GM04503 (cell line): ENCODE measurements at regions not wholly inside any gene's neighbourhood (a gene's known extent, or its start where the extent isn't known, plus 50 kb on each side); places are given as distances from the start of the nearest gene placed in this dataset.
A peak's percentile ranks its signal among the peaks of the same experiment; 100 is the strongest.

ENCODE experiments used
- DNase-seq: peaks from one replicate; pipeline ENCODE4 v3.0.0-alpha.2; 2012; ENCODE audit warnings: low read depth

DNA sequence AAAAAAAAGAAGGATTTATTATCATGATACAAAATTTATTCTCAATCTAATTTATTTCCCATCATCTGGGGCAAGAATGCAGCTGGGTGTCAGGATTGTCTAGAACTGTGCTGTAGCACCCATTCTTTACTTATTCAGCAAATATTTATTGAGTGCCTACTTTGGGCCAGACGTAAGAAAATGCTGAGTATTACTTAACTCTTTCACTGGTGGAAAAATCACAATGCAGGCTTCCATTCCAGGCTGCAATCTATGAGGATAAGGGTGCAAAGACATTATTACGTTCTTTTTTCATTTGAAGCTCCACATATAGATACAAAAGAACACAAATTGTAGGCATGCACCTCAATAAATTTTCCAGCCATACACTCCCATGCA, 86.0 kb upstream of the CDKN3 start:
- no peak for DNase-seq

- DNase-seq = peak; percentile 72
Measured at GRCh38 chr14:54312166-54312801, 84.5 kb upstream of the CDKN3 start.

GRCh38 chr14:54314365-54315104, 82.3 kb upstream of the CDKN3 start:
- DNase-seq = no peak

- no peak for DNase-seq
Measured at GRCh38 chr14:54316652-54317051, 80.2 kb upstream of the CDKN3 start.

- no peak for DNase-seq
Measured at GRCh38 chr14:54317391-54317790, 79.4 kb upstream of the CDKN3 start.

GRCh38 chr14:54322246-54322645, 74.6 kb upstream of the CDKN3 start:
- no peak for DNase-seq

DNA sequence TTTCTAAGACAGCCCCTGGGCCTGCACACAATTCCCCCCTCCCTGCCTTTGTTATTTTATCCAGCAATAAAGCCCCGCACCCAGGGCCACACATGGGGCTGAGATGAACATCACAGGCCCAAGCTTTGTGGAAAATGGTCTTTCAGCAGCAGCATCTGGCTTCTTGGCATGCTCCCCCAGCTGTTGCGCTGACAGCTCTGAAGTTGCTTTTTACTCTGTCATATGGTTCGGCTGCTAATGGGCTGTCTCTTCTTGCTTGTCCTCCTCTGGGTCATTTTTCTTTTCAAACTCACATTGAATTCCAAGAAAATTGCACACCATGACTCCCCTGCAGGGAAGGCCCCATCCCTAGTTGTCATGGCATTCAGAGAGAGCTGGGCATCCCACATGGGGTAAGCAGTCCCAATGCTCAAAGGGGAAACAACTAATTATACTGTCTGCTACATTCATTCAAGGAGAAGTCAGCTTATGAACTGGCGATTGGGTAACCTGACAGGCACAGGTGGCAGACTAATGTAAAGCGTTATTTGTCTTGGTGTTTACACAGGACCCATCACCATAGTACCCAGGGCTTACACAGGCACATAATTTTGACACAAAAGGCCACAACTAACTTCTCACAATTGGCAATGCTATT, 74.0 kb upstream of the CDKN3 start:
- no peak for DNase-seq

- no peak for DNase-seq
Measured at GRCh38 chr14:54325766-54326165, 71.0 kb upstream of the CDKN3 start.

DNA sequence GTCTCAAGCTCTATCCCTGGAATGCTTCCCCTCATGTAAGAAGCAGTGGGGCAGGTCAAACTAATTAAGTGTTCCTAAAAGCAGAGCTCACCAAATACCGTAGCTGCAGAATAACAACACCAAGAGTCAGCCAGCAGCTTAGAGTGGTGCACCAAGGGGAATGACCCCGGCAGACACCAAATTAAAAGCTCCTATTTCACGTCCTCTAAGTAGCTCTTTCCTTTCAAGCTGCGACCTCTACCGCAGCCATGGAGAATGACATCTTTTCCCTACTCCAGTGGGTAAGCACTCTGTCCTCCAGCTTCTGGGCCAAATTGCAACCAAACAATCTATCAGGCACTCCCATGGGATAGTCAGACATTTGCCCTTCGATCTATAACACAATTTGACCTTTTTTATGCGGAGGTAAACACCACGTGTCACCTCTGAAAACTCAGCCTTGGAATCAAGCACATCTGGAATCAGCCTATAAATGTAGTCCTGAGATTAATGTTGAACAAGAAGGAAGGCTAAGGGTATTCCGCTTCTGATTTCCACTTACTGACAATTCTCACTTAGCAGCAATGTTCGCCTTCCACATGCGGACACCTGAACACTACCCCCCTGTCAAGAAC, 67.6 kb upstream of the CDKN3 start:
- no peak for DNase-seq

GRCh38 chr14:54330876-54331275, 65.9 kb upstream of the CDKN3 start:
- no peak for DNase-seq

GRCh38 chr14:54331516-54331915, 65.3 kb upstream of the CDKN3 start:
- no peak for DNase-seq

DNA sequence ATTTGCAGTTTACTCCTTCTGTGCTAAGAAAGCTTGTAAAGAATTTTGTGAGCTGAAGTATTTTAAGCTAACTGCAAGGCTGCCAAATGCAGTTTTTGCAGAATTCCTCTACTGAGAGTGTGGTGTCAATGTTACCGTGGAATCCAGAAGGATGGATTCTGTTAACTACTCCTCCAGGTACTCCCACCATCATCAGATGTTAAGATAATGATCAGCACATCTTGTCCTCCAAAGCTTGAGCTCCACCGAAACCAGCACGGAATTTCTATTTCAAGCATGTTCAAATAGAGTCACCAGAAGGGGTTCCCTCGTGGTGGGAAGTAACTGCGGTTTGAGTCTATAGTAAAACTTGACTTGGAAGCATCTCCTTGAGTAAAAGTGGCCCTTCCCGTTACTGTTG, 64.3 kb upstream of the CDKN3 start:
- DNase-seq = no peak

DNA sequence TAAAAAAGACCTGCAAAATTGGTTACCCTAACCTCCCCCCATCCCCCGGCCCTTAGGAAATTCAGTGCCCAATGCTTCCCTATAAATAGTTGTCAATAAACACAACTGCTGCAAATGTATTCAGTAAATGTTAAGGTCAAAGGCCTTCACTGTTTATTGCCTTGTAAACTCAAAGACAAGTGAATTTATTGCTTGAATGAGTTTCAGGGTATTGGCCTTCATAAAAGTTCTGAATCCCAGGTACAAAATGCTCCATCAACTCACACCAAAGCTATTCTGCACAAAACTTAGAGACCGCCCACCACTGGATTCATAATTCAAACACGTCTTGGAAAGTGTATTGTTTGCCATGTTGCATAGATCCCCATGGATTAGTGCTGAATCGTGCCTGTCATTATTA, 63.3 kb upstream of the CDKN3 start:
- DNase-seq = no peak

GRCh38 chr14:54335569-54336155, 61.1 kb upstream of the CDKN3 start:
- no peak for DNase-seq

DNA sequence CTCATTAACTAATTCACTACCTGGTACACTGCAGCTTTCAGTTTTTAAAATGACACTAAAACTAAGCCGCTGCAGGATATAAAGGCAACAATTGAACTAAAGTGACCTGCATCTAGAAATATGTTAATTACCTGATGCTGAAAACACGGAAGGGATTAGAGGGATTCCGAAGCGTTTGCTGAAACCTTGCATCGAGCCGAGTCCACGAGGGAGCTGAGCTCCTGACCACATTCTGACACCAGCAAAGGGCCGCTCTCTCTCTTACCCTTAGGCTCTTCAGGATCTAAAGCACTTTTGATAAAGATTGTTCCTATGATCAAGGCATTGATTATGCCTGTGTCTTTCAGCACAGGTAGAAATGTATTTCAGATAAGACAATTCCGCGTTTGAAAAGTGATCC, 59.5 kb upstream of the CDKN3 start:
- DNase-seq = no peak

- DNase-seq = no peak
Measured at GRCh38 chr14:54338696-54339317, 58.0 kb upstream of the CDKN3 start.

DNA sequence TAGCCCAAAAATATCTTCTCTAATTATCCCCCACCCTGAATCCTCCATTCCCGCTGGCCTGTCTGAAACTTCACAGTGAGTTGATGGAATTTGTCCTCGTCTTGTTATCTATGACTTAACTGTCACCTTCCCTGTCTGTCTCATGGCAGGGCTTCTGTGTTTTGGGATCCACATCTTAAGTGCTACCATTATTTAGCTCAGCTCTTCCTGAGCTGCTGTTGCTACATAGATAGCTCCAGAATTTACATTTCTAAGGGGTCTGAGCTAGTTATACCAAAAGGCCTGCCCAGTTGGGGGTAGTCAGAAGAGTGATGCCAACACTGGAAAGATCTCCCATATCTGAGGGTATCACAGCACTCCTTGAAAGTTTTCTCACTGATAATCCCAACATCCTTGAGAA, 57.0 kb upstream of the CDKN3 start:
- no peak for DNase-seq

GRCh38 chr14:54342806-54343205, 54.0 kb upstream of the CDKN3 start:
- no peak for DNase-seq

DNA sequence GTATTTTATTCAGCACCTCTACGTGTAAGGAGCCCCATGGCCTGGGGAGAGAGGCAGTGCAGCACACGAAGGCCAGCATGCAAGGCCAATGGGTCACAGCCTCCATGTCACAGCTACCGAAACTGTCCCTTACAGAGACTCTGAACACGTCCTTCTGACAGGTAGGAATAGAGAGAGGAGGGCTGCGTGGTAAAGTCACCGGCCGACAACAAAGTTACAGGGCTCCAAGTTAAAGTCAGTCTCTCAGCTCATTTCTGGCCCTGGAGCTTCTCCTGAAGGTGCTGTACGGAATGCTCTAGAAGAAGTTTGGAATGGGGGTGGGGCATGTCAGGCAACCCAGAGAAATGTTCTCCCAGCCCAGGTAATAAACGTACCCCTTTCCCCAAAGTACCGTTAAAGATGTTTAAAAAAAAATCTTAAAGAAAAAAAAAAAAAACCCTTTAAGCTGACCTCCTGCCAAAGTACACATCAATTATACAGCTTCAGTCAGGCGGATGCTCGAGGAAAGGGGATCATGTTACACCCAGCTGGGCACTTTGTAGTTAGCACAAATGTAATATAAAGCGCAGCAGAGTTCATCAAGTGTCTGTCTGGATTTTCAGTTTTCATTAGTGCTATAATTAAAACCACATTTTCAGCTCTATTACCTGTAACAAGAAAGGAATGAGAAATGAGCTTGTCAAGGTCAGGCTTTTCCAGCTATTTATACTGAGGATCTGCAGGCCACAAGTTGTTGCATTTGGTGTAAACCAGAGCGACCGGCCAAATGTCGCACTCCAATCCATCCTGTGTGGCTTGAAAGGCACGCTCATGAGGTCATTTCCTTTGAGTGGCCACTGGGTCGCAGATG, 53.3 kb upstream of the CDKN3 start:
- no peak for DNase-seq

- DNase-seq = no peak
Measured at GRCh38 chr14:54344445-54344844, 52.4 kb upstream of the CDKN3 start.

DNA sequence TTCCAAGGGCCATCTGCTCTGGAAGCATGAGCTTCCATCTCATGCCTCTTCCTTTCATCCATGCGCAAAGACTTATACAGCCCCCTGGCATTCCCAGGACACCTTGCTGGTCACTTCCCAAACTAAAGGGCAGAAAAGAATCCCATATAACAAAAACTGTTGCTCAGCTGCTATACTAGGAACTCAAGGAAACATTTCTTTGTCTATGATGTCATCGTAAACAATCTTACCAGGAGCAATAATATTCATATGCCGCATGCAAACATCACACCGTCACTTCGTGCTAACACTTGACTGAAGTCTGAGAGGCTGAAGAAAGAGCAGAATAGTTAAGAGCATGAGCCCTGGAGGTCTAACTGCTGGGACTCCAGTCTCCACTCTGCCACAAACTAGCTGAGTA, 50.5 kb upstream of the CDKN3 start:
- DNase-seq = no peak
